CD14-positive monocyte (primary cell): ENCODE measurements at regions not wholly inside any gene's neighbourhood (a gene's known extent, or its start where the extent isn't known, plus 50 kb on each side); places are given as distances from the start of the nearest gene placed in this dataset.

ENCODE experiments used
- DNase-seq, 3 donors: peaks; one replicate each; pipeline ENCODE4 v3.0.0-alpha.2; 2011 to 2022
- H2AFZ ChIP-seq: 2 replicates; pipeline ENCODE4 v1.6.0; 2012; ENCODE audit warnings: mild to moderate bottlenecking, low read depth, low read length, inconsistent platforms; ENCODE audit not compliant: insufficient read depth, poor library complexity, severe bottlenecking
- H3K27ac ChIP-seq, 2 donors: 1 replicate in 1 of 2; 2 replicates in 1 of 2; pipeline ENCODE4 v1.5.1; 2012 to 2013; ENCODE audit warnings: low read length in 2 of 2, control low read depth in 1 of 2, inconsistent platforms in 1 of 2, low read depth in 1 of 2, mild to moderate bottlenecking in 1 of 2
- H3K27me3 ChIP-seq, 2 donors: one replicate each; pipeline versions ENCODE4 v1.6.0 to v1.6.1; 2011 to 2013; ENCODE audit warnings: low read length in 2 of 2; ENCODE audit not compliant: control insufficient read depth in 2 of 2, insufficient read depth in 2 of 2
- H3K36me3 ChIP-seq, 2 donors: replicated peaks in 1 of 2; 1 replicate in 1 of 2; 2 replicates in 1 of 2; pipeline versions ENCODE4 v1.5.1 to v1.6.1; 2012 to 2013; ENCODE audit warnings: low read length in 2 of 2, control low read depth in 1 of 2, inconsistent platforms in 1 of 2, mild to moderate bottlenecking in 1 of 2; ENCODE audit not compliant: insufficient read depth in 2 of 2, control insufficient read depth in 1 of 2
- H3K4me1 ChIP-seq, 2 donors: 1 replicate in 1 of 2; 2 replicates in 1 of 2; pipeline versions ENCODE4 v1.5.1 to v1.6.1; 2012 to 2013; ENCODE audit warnings: low read length in 2 of 2, control low read depth in 1 of 2, inconsistent platforms in 1 of 2, mild to moderate bottlenecking in 1 of 2, moderate library complexity in 1 of 2; ENCODE audit not compliant: insufficient read depth in 2 of 2, control insufficient read depth in 1 of 2
- H3K4me2 ChIP-seq: replicated peaks from 2 replicates; pipeline ENCODE3; 2012; ENCODE audit warnings: low read length, moderate library complexity, mild to moderate bottlenecking; ENCODE audit not compliant: poor library complexity, severe bottlenecking; ENCODE audit errors: extremely low read depth
- H3K4me3 ChIP-seq, 3 experiments: fragments of 200-600 bp in 1 of 3; sonication (generic) in 1 of 3; replicated peaks in 1 of 3; 1 replicate in 2 of 3; 2 replicates in 1 of 3; pipeline ENCODE4 v1.5.1; 2011 to 2013; ENCODE audit warnings: low read length in 3 of 3, mild to moderate bottlenecking in 3 of 3, control low read depth in 2 of 3, low read depth in 2 of 3, inconsistent platforms in 1 of 3, moderate library complexity in 1 of 3
- H3K79me2 ChIP-seq: 2 replicates; pipeline ENCODE4 v1.6.0; 2012; ENCODE audit warnings: mild to moderate bottlenecking, control low read depth, inconsistent platforms, low read length, moderate library complexity; ENCODE audit not compliant: insufficient read depth
- H3K9ac ChIP-seq: 2 replicates; pipeline ENCODE4 v1.6.0; 2017; ENCODE audit warnings: low read length, mild to moderate bottlenecking; ENCODE audit not compliant: insufficient read depth, poor library complexity, severe bottlenecking
- H3K9me3 ChIP-seq, 2 donors: replicated peaks in 1 of 2; 1 replicate in 1 of 2; 2 replicates in 1 of 2; pipeline versions ENCODE4 v1.5.1 to v1.6.1; 2012 to 2013; ENCODE audit warnings: low read length in 2 of 2, control low read depth in 1 of 2; ENCODE audit not compliant: control insufficient read depth in 1 of 2, insufficient read depth in 1 of 2
- H4K20me1 ChIP-seq: 2 replicates; pipeline ENCODE4 v1.6.0; 2012; ENCODE audit warnings: mild to moderate bottlenecking, low read length, control low read depth, moderate library complexity; ENCODE audit not compliant: insufficient read depth
- H3K27ac Mint-ChIP-seq, 7 donors: one replicate each; pipeline ENCODE4 v1.8.0; 2020; ENCODE audit warnings: mild to moderate bottlenecking in 7 of 7, mixed read lengths in 7 of 7, moderate library complexity in 6 of 7, inconsistent platforms in 2 of 7
- H3K27me3 Mint-ChIP-seq, 3 donors: one replicate each; pipeline ENCODE4 v1.8.0; 2021 to 2022; ENCODE audit warnings: low read depth in 3 of 3, mild to moderate bottlenecking in 3 of 3, mixed read lengths in 3 of 3, moderate library complexity in 3 of 3, inconsistent platforms in 1 of 3
- H3K36me3 Mint-ChIP-seq, 2 donors: one replicate each; pipeline ENCODE4 v1.8.0; 2020; ENCODE audit warnings: mixed read lengths in 2 of 2, inconsistent platforms in 1 of 2, mild to moderate bottlenecking in 1 of 2
- H3K4me1 Mint-ChIP-seq: one replicate; pipeline ENCODE4 v1.8.0; 2020; ENCODE audit warnings: mild to moderate bottlenecking, mixed read lengths
- H3K4me3 Mint-ChIP-seq, 2 donors: one replicate each; pipeline ENCODE4 v1.8.0; 2020; ENCODE audit warnings: mild to moderate bottlenecking in 2 of 2, mixed read lengths in 2 of 2, moderate library complexity in 1 of 2
- H3K9me3 Mint-ChIP-seq, 7 donors: one replicate each; pipeline ENCODE4 v1.8.0; 2020 to 2022; ENCODE audit warnings: mixed read lengths in 7 of 7, mild to moderate bottlenecking in 6 of 7, moderate library complexity in 6 of 7, inconsistent platforms in 2 of 7
- CTCF ChIP-seq: fragments of 200-600 bp; IDR thresholded peaks from one replicate; pipeline ENCODE4 v1.8.0; 2022; ENCODE audit warnings: antibody characterized with exemption, mild to moderate bottlenecking
- WGBS: methylation state at CpG from one replicate; pipeline ENCODE4 v1.1.5; 2013; ENCODE audit warnings: missing lambda C conversion rate; ENCODE audit not compliant: insufficient coverage; 5-methylcytosine and 5-hydroxymethylcytosine counted together
- intact Hi-C, 2 donors: fragments of 100-400 bp; cut with micrococcal nuclease; formaldehyde crosslinking; loops; one replicate each; pipeline versions ENCODE4 v1.15.0 to v1.15.1; 2023

DNA sequence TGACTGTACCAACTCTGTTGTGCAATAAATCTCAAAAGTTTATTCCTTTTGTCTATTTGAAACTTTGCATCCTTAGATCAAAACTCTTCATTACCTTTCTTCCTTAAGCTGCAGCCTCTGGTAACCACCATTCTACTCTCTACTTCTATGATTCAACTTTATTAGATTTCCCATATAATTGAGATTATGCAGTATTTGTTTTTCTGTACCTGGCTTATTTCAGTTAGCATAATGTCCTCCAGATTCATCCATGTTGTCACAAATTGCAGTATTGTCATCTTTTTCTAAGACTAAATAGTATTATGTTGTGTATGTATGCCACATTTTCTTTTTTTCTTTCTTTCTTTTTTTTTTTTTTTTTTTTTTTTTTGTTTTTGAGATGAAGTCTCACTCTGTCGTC lies 1176.3 kb upstream of the TENM4 start:
- H3K36me3 Mint-ChIP-seq = no peaks in the 10 kb centered on the region
- Histone ChIP-seq H4K20me1 (no peaks in the 10 kb centered on the region), H3K9me3 (no peaks in the 10 kb centered on the region), H3K4me1 (no peaks in the 10 kb centered on the region), H2AFZ (no peak overlapping the region), H3K4me2 (no peak overlapping the region), H3K4me3 (no peak overlapping the region), H3K79me2 (no peaks in the 10 kb centered on the region), H3K36me3 (no peaks in the 10 kb centered on the region), H3K27me3 (no peaks in the 10 kb centered on the region), H3K9ac (no peak overlapping the region), H3K27ac (no peak overlapping the region)
- no peaks in the 10 kb centered on the region for H3K4me1 Mint-ChIP-seq
- intact Hi-C loops = no loop called here
- no peak overlapping the region for H3K27ac Mint-ChIP-seq
- H3K9me3 Mint-ChIP-seq = peaks cover 0 to 4% (median 0%) of the 10 kb centered on the region in 7 donors
- WGBS = no CpG with 5 or more reads among the region's 1 CpG
- no peak for TF ChIP-seq CTCF
- no peaks in the 10 kb centered on the region for H3K27me3 Mint-ChIP-seq
- DNase-seq = no peak
- no peak overlapping the region for H3K4me3 Mint-ChIP-seq

- Mint-ChIP-seq H3K27me3 (no peaks in the 10 kb centered on the region), H3K4me3 (no peak overlapping the region), H3K36me3 (no peaks in the 10 kb centered on the region), H3K9me3 (peaks cover 0 to 4% (median 0%) of the 10 kb centered on the region in 7 donors), H3K4me1 (no peaks in the 10 kb centered on the region), H3K27ac (no peak overlapping the region)
- no peaks in the 10 kb centered on the region for H3K27me3 ChIP-seq
- no peak overlapping the region for H3K9ac ChIP-seq
- no peaks in the 10 kb centered on the region for H4K20me1 ChIP-seq
- no peak for DNase-seq
- no CpG with 5 or more reads among the region's 4 CpGs for WGBS
- no peaks in the 10 kb centered on the region for H3K4me1 ChIP-seq
- H3K36me3 ChIP-seq = no peaks in the 10 kb centered on the region
- no peak overlapping the region for H2AFZ ChIP-seq
- H3K4me2 ChIP-seq = no peak overlapping the region
- no peaks in the 10 kb centered on the region for H3K9me3 ChIP-seq
- intact Hi-C loops = no loop called here
- no peak for TF ChIP-seq CTCF
- no peak overlapping the region for H3K4me3 ChIP-seq
- H3K79me2 ChIP-seq = no peaks in the 10 kb centered on the region
- no peak overlapping the region for H3K27ac ChIP-seq
Measured at GRCh38 chr11:80616070-80616800, 1175.4 kb upstream of the TENM4 start.
